HUES64 (cell line): ENCODE measurements at regions not wholly inside any gene's neighbourhood (a gene's known extent, or its start where the extent isn't known, plus 50 kb on each side); places are given as distances from the start of the nearest gene placed in this dataset.

Experiments
- H3K27ac ChIP-seq: 2 replicates; pipeline ENCODE4 v1.7.0; 2013; ENCODE audit warnings: low read depth, low read length, inconsistent platforms
- H3K27me3 ChIP-seq: 2 replicates; pipeline ENCODE4 v1.6.1; 2013; ENCODE audit warnings: mild to moderate bottlenecking, low read length; ENCODE audit not compliant: insufficient read depth
- H3K36me3 ChIP-seq: 2 replicates; pipeline ENCODE4 v1.6.1; 2013; ENCODE audit warnings: mild to moderate bottlenecking, low read length; ENCODE audit not compliant: insufficient read depth
- H3K4me1 ChIP-seq: 2 replicates; pipeline ENCODE4 v1.6.1; 2013; ENCODE audit warnings: mild to moderate bottlenecking, low read length, moderate library complexity; ENCODE audit not compliant: insufficient read depth
- H3K4me3 ChIP-seq: 2 replicates; pipeline ENCODE4 v1.5.1; 2013; ENCODE audit warnings: mild to moderate bottlenecking, low read length, moderate library complexity
- H3K9ac ChIP-seq: 2 replicates; pipeline ENCODE4 v1.6.1; 2013; ENCODE audit warnings: mild to moderate bottlenecking, low read depth, low read length
- H3K9me3 ChIP-seq: 2 replicates; pipeline ENCODE4 v1.6.1; 2013; ENCODE audit warnings: low read depth, low read length; ENCODE audit not compliant: insufficient read depth
- WGBS: fragments of 150-250, 120-280 bp; methylation state at CpG from one replicate; pipeline ENCODE4 v1.1.7; 2013; ENCODE audit warnings: missing lambda C conversion rate; 5-methylcytosine and 5-hydroxymethylcytosine counted together

GRCh38 chr9:93859431-93860215 lies 95.5 kb downstream of the BARX1 start:
- Histone ChIP-seq H3K9ac (no peak overlapping the region), H3K9me3 (no peaks in the 10 kb centered on the region), H3K27ac (no peak overlapping the region), H3K4me3 (no peak overlapping the region), H3K36me3 (no peaks in the 10 kb centered on the region), H3K4me1 (peaks cover 8% of the 10 kb centered on the region; the same call in 1 of the 2 replicates), H3K27me3 (no peaks in the 10 kb centered on the region; the same call in 1 of the 2 replicates)
- WGBS, result 90% methylated on average over 10 of the region's 10 CpGs

- Histone ChIP-seq H3K9me3 (no peaks in the 10 kb centered on the region), H3K9ac (no peak overlapping the region), H3K4me3 (no peak overlapping the region), H3K4me1 (0 out of 2 replicates have a peak, but pooled peaks cover 4% of the 10 kb centered on the region), H3K27me3 (no peaks in the 10 kb centered on the region), H3K27ac (no peak overlapping the region), H3K36me3 (no peaks in the 10 kb centered on the region)
Observed at GRCh38 chr9:93857528-93857927, 97.6 kb downstream of the BARX1 start.

- Histone ChIP-seq H3K9ac (no peak overlapping the region), H3K4me1 (0 out of 2 replicates have a peak, but pooled peaks cover 4% of the 10 kb centered on the region), H3K4me3 (no peak overlapping the region), H3K27me3 (no peaks in the 10 kb centered on the region), H3K27ac (no peak overlapping the region), H3K36me3 (no peaks in the 10 kb centered on the region), H3K9me3 (no peaks in the 10 kb centered on the region)
Observed at GRCh38 chr9:93852728-93853127, 102.4 kb downstream of the BARX1 start.

GRCh38 chr9:93846349-93846748 lies 108.8 kb downstream of the BARX1 start:
- Histone ChIP-seq H3K9me3 (no peaks in the 10 kb centered on the region), H3K36me3 (no peaks in the 10 kb centered on the region), H3K27ac (no peak overlapping the region), H3K4me1 (no peaks in the 10 kb centered on the region), H3K9ac (no peak overlapping the region), H3K27me3 (no peaks in the 10 kb centered on the region), H3K4me3 (no peak overlapping the region)
- 94% methylated on average over 3 of the region's 3 CpGs for WGBS

DNA sequence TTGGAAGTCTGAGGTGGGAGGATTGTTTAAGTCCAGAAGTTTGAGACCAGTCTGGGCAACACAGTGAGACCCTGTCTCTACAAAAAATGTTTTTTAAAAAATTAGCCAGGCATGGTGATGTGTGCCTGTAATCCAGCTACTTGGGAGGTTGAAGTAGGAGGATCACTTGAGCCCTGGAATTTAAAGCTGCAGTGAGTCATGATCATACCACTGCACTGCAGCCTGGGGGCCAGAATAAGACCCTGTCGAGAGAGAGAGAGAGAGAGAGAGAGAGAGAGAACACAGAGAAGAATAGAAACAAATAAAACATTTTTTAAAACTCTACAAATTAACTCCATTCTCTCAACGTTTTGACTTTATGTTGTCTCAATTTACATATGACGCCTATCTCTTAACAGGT lies 111.8 kb downstream of the BARX1 start:
- no peak overlapping the region for H3K27ac ChIP-seq
- H3K4me3 ChIP-seq, result no peak overlapping the region
- H3K36me3 ChIP-seq, result no peaks in the 10 kb centered on the region
- no peak overlapping the region for H3K9ac ChIP-seq
- 65% methylated on average over 2 of the region's 3 CpGs for WGBS
- no peaks in the 10 kb centered on the region for H3K9me3 ChIP-seq
- no peaks in the 10 kb centered on the region for H3K4me1 ChIP-seq
- H3K27me3 ChIP-seq, result no peaks in the 10 kb centered on the region

GRCh38 chr9:93830606-93831005 lies 124.5 kb downstream of the BARX1 start:
- Histone ChIP-seq H3K4me3 (no peak overlapping the region), H3K36me3 (no peaks in the 10 kb centered on the region), H3K4me1 (peaks cover 10% of the 10 kb centered on the region; the same call in 1 of the 2 replicates), H3K9ac (no peak overlapping the region), H3K27ac (no peak overlapping the region), H3K9me3 (peaks cover 11% of the 10 kb centered on the region; the same call in 1 of the 2 replicates), H3K27me3 (peaks cover 21% of the 10 kb centered on the region)
- 77% methylated on average over 9 of the region's 9 CpGs for WGBS

- H3K27me3 ChIP-seq, result peaks cover 21% of the 10 kb centered on the region
- H3K27ac ChIP-seq, result no peak overlapping the region
- peaks cover 10% of the 10 kb centered on the region; the same call in 1 of the 2 replicates for H3K4me1 ChIP-seq
- H3K4me3 ChIP-seq, result no peak overlapping the region
- H3K36me3 ChIP-seq, result no peaks in the 10 kb centered on the region
- no peak overlapping the region for H3K9ac ChIP-seq
- H3K9me3 ChIP-seq, result peaks cover 11% of the 10 kb centered on the region; the same call in 1 of the 2 replicates
- WGBS, result 89% methylated on average over 8 of the region's 8 CpGs
Observed at GRCh38 chr9:93830012-93830596, 125.1 kb downstream of the BARX1 start.

DNA sequence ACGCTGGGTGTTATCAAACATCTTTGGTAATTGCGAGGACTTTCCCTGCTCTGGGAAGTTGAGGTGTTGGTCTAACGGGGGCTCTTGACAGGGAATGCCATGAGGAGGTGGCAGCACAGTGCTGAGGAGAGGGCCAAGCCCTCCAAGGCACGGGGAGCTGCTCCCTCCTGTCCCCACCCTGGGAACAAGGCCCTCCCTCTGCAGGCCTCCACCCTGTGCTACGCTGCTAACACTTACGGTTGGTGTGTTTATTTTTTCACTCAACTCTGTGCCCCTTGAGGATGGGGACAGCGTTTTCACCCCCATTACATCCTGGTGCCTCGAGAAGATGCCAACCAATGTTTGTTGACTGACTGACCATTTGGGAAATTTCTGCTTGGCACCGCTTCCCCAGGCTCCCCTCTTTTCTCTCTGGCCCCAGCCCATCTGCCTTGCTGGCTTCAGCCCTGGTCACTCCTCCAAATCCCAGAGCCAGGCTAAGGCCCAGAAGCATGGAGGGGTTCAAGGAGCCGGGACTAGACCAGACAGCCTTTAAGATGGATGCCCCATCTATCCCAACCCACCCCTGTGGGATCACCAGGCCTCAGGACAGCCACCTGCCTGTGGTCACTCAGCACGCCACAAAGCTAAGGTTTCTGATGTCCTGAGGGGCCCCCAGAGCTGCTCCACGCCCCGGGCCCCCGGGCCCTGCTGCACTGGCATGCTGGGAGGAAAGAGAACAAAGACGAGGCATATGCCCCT lies 125.7 kb downstream of the BARX1 start:
- Histone ChIP-seq H3K9ac (no peak overlapping the region), H3K27ac (no peak overlapping the region), H3K4me3 (no peak overlapping the region), H3K9me3 (peaks cover 11% of the 10 kb centered on the region; the same call in 1 of the 2 replicates), H3K4me1 (peaks cover 10% of the 10 kb centered on the region; the same call in 1 of the 2 replicates), H3K36me3 (no peaks in the 10 kb centered on the region), H3K27me3 (peaks cover 21% of the 10 kb centered on the region)
- WGBS, result 90% methylated on average over 15 of the region's 15 CpGs

- no peaks in the 10 kb centered on the region for H3K36me3 ChIP-seq
- H3K27ac ChIP-seq, result no peak overlapping the region
- H3K9me3 ChIP-seq, result peaks cover 8% of the 10 kb centered on the region; the same call in 1 of the 2 replicates
- H3K4me3 ChIP-seq, result no peak overlapping the region
- no peak overlapping the region for H3K9ac ChIP-seq
- peaks cover 21% of the 10 kb centered on the region for H3K27me3 ChIP-seq
- WGBS, result 86% methylated on average over 13 of the region's 13 CpGs
- peaks cover 10% of the 10 kb centered on the region; the same call in 1 of the 2 replicates for H3K4me1 ChIP-seq
Observed at GRCh38 chr9:93828331-93829097, 126.6 kb downstream of the BARX1 start.

- 0 out of 2 replicates have a peak, but pooled peaks cover 6% of the 10 kb centered on the region for H3K9me3 ChIP-seq
- peak overlapping the region; percentile 51 for H3K4me3 ChIP-seq
- H3K27ac ChIP-seq, result no peak overlapping the region
- no peaks in the 10 kb centered on the region for H3K36me3 ChIP-seq
- peaks cover 10% of the 10 kb centered on the region; the same call in 1 of the 2 replicates for H3K4me1 ChIP-seq
- peak overlapping the region; percentile 45; the same call in 1 of the 2 replicates for H3K9ac ChIP-seq
- 20% methylated on average over 41 of the region's 43 CpGs for whole genome bisulfite sequencing
- peaks cover 21% of the 10 kb centered on the region for H3K27me3 ChIP-seq
Observed at GRCh38 chr9:93827545-93828330, 127.4 kb downstream of the BARX1 start.
